SH-SY5Y (cell line): ENCODE measurements at regions not wholly inside any gene's neighbourhood (a gene's known extent, or its start where the extent isn't known, plus 50 kb on each side); places are given as distances from the start of the nearest gene placed in this dataset.

Source experiments
- GATA2 ChIP-seq: IDR thresholded peaks from 2 replicates; pipeline ENCODE4 v1.6.1; 2011; ENCODE audit warnings: mild to moderate bottlenecking, low read depth, low read length
- GATA3 ChIP-seq: IDR thresholded peaks from 2 replicates; pipeline ENCODE4 v1.6.1; 2011; ENCODE audit warnings: low read depth, mild to moderate bottlenecking, low read length, moderate library complexity

GRCh38 chr14:85102591-85102990, 427.4 kb upstream of the FLRT2 start:
- TF ChIP-seq GATA2 (no peak), GATA3 (no peak)
